ENCODE measurements at regions not wholly inside any gene's neighbourhood (a gene's known extent, or its start where the extent isn't known, plus 50 kb on each side); places are given as distances from the start of the nearest gene placed in this dataset.
"Not testable (repeated sequence)": the region's sequence is repeated elsewhere in the genome, so short reads cannot be mapped to it uniquely, and the experiment has no call there.

DNA sequence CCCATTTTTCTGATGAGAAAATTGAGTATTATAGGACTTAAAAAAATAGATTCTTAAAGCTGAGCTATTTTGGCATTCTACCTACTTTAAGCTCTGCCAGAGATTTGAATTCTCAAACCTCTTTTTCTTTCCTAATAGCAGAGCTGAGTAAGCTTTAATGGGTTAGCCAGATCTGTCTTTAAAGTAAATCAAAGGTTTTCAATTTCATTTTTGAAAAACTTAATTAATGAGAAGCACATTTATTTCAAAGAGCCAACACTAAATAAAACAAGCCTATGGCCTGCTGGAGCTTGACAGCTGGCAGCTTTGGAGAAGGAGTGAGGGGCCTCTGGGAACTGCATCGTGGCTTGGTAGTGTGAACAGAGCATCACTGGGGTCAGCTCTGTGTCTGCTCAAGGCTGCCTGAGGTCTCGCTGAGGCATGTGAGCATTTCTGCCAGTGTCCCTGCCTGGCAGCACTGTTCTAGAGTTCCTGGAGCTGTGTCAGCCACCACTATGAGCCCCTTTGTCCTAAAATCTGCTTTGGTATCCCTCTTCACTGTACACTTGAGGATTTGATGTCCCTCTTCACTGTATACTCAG, 50.4 kb upstream of the PRSS23 start:
- no peak for DNase-seq

DNA sequence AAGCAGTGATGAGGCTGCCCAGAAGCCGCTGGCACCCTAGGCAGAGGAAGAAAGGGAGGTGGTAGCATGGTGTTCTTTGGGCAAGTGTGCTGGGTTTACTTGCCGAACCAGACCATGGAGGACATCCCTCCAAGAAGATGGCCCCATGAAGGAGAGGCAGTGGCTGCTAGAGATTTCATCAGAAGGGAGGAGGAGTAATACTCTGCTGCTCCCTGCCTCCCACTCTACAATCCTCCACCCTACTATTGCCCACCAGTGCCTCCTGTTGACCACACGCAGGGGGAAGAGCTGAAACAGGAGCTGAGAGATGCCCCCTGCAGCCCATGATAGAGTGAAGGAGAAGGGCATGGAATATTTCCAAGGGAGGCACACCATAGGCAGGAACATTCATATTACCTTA, 51.0 kb upstream of the PRSS23 start:
- DNase-seq, result no peak

DNA sequence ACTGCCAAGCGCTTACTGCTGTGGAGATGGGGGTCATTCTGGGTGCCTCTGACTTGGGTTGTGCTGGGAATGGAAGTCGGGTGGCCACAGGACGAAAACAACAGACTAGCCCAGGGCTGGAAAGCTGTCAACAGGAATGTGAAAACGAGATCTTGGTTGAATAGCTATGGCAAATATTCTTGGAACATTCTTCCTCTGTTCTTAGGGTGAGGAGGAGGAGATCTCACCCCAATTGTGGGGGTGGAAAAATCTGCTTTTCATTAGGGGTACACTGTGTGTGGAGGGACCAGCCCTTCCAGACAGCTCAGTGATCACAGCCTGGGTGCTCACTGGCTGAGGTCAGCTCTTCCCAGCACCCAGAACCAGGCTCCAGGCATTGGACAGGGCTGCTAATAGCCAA, 52.0 kb upstream of the PRSS23 start:
- DNase-seq, result no peak

DNA sequence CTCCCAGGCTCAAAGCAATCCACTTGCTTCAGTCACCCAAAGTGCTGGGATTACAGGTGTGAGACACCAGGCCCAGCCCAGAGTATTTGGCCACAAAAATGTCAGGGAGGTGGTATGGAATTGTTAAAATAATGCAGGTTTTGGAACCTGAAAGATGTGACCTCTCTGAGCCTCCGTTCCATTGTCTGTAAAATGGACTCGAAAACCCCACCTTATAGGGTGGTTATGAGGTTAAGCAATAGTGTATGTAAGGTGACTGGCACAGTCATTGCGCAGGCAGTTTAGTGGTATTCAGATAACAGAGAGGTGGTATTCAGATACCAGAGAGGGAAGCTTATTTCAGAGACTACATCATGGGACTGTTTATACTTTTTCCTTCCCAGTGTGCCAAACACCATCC, 52.5 kb upstream of the PRSS23 start:
- no peak for DNase-seq

DNA sequence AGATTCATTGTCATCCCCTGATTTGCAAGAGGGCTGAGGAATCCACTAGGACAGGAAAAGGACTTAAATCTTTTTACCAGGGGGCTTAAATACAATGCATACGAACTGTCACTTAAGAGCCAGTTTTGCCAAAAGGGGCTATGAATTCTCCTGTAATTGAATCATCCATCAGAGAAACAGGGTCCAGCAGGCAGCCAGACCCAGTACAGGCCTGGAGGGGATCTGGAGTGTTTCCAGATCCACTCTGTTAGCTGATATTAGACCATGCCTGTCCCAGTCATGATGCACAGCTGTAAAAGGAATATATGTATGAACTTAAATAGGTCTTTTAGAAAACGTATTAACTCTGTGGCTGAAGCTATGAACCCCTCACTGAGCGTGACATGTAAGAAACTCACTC, 53.8 kb upstream of the PRSS23 start:
- no peak for DNase-seq

DNA sequence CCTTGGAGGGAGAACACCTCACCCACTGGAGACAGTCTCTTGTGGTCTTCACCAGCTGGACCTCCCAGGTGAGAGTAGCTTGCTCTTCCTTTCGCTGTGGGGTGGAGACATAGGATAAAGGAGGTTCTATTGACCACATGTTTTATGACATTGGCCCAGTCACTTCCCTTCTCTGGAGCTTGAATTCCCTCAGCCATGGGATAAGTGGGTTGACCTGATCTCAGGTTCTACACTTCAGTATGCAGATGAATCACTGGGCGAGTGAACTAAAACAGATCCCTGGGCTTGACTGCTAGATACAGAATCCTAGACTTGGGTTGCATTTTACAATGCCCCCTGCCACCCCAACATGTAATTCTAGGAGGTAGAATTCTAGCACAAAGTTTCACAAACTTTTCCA, 54.8 kb upstream of the PRSS23 start:
- no peak for DNase-seq

DNA sequence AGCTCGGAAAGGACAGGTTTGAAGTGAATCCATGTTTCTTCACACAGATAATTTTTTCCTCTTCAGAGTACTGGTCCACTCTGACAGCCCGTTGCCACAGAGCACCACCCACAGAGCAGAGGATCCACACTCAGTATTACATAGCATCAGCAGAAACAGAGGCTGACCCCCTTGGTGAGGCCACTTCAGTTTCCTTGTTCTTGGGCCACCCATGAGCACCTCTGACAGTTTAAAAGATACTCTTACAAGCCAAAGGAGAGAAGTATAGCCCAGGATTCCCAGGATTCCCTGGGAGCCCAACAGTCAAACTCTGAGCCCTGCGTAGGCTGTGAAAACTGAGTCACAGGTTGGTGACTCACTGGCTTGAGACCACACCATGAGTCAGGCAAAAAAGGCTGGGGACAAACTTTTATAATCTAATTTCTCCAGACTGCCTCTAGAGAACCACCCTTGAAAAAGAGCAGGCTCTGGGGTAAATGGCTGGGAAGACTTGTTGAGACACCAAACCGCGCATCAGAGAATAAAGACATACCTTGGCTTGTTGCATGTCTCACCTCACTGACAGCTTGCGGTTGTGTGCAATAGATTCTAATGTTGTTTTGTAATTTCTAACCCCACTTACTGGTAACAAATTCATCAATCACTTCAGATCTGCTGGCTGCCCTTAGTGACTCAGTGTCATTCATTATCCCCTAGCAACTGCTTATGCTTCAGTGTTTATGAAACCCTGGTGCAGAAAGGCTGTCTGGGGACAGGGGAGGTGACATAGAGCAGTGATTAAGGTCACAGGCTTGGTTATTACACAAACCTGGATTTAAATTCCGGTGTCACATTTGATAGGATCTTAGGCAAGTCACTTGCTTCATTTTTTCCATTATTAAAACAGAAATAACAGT, 56.9 kb upstream of the PRSS23 start:
- DNase-seq, result peak; percentile 67

DNA sequence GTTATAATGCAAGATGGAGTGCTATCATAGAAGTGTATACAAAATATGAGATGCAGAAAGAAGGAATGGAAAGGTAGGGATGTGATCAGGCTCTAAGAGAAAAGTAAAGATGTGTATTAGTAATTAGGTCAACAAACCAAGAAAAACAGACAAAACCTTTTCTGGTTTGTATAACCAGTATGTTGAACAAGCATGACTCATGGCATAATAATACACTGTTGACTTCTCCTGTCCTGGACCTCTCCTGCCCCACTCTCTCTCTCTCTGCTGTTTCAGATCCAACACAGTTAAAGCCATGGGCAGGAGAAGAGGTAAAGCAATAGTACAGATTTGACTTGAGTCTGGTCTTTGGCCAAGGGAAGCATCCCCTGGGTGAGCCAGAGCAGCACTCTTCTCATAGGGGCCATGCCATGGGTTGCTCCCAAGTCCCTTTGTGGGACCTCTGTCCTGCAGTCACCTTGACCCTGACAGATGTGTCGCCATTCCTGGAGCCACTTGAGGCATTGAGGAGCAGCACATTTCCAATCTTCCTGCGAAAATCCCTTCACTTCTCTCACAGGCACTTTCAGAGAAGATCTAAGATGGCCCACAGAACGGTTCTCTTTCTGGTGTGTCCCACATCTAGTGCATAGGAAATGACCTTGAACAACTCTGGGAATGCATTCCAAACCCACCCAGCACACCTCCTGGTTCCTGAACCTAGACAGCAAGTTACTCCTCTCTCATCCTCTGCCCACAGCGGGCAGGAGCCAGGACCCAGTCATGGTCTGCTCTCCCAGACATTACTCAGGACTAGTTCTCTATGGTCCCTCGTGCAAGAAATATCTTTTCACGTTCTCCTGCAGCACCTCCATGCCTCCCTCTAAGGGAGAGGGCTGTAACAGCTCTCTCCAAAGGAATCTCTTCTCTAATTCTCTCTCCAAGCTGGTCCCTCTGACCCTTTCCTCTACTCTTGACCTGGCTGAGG, 58.2 kb upstream of the PRSS23 start:
- DNase-seq, result no peak

DNA sequence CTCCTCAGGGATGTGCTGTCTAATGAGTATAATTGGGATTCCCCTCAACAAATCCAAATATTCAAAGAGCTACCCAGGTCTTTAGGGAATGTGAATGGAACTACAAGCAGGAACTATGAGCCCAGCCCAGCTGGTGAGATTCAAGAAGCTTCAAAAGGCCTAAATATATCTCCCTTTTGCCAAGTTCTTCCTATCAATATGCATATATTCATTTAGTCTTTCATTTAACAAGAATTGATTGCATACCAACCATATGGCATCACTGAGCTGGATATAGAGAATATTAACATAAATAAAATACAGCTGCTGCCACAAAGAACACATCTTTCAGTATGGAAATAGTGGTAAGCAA, 58.9 kb upstream of the PRSS23 start:
- DNase-seq, result no peak

DNA sequence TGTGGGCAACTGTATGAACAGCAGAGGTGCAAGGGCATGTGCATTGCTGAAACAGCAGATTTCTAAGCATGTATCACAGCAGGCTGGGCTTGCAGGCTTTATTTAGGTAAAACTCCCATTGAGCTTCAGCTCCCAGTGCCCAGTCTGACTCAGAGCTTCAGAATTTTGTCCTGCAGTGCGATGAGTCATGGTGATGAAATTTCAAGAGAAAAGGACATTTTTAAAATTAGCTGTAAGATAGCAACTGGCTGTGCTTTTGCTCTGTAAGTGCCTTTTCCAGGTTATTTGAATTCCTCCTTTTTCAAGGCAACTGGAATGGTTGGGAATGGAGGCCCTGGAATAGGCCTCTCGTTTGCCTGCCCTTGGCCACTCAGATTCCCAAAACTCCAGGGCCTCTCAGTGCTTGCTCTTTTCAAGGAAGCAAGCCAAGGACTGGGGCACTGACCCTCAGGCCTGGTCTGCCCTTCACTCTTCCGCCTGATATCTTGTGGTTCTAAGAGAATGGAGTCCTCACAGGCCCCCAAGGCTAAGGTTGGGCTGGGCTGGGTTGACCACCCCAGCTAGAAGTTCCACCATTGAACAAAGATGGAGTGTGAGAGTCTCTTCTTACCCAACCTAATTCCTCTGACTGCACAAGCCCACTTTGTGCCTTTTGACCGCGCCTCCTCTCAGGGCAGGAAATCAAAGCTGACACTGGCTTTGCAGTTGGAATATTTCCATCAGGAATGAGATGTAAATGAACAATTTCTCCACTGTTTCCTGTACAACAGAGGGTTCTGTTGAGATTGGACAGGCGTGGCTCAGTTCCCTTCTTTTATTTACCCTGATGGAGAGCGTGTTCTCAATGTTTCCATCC, 59.5 kb upstream of the PRSS23 start:
- DNase-seq, result peak; percentile 33

DNA sequence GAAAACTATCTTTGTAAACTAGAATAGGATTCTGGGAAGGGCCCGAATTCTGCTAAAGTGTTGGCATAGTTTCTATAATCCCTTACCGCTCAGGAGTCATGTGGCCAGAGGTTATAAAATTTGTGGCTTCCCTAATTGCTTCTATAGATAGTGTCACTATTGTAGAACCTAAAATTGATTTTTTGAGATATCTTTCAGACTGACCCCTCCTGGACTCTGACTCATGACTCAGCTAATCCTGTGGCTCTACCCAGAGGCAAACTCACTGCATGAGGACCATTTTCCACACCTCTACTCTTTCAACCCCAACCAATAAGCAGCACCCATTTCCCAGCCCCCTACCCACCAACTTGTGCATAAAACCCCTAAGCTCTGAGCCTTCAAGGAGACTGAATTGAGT, 61.8 kb upstream of the PRSS23 start:
- no peak for DNase-seq

DNA sequence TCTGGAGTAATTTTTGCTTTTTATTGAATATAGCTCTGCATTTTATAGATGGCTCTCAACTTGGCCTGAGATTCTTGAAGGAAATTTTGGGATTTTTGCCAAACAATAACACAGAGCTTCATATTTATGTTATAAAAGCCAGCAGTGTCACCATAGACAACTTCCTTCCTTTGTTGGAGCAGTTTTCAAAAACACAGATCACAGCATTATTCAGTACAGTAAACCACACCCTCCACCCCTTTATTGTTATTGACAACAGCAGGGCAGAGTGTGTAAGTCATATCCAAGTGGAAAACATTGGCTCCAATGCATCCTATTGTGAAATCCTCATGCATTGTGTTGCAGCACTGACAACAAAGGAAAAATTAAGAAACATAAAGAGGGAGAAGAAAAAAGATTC, 62.6 kb upstream of the PRSS23 start:
- DNase-seq, result no peak

DNA sequence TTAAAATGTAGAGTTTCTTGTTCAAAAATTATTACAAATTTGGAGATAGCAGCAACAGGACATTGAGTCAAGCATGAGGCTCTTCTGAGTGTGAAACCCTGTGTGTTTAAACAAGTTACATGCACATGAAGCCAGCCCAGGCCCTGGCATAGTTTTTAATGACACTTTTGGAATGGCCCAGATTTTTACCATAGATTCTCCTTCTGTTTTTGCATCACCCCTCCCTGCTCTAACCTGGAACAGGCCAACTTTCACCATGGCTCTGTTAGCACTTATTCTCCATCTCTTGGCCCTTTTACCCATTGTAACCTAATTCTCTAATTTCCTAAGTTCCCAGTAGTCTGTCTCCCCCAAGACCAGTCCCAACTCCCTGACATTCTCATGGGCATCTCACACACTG, 63.1 kb upstream of the PRSS23 start:
- no peak for DNase-seq

DNA sequence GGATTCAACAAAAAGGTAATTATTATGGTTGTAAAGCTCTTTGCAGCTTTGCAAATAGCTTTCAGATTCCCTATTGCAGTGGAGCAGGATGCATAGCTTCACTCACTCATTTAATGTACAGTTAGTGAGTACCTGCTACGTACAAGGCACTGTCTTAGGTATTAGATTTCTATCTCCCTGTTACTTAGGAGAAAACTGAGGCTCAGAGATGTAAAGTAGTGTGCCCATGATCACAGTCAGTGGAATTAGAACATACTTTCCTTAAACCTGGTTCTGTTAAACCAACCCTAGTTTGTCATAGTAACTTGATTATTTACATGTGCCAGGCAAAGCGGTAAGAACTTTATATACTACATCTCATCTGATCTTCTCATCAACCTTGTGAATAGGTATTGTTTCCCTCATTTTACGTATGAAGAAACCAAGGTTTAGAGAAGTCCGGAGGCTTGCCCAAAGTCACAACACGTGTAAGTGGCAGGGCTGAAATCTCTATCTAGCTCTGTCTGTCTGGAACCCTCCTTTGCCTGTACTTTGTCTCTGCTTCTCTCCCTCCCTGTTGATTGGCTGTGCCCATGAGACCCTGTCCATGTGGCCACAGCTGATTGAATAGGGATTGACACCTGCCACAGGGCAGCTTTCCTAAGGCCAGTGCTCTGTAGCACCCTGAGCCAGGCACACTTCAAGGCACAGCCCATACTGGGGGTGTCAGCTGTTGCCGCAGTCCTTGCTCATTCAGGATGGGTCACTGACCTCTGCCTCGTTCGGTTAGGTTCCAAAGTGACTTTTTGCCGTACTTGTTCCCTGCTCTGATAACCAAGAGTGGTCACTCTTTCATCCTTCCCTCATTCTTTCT, 63.8 kb upstream of the PRSS23 start:
- DNase-seq, result no peak

DNA sequence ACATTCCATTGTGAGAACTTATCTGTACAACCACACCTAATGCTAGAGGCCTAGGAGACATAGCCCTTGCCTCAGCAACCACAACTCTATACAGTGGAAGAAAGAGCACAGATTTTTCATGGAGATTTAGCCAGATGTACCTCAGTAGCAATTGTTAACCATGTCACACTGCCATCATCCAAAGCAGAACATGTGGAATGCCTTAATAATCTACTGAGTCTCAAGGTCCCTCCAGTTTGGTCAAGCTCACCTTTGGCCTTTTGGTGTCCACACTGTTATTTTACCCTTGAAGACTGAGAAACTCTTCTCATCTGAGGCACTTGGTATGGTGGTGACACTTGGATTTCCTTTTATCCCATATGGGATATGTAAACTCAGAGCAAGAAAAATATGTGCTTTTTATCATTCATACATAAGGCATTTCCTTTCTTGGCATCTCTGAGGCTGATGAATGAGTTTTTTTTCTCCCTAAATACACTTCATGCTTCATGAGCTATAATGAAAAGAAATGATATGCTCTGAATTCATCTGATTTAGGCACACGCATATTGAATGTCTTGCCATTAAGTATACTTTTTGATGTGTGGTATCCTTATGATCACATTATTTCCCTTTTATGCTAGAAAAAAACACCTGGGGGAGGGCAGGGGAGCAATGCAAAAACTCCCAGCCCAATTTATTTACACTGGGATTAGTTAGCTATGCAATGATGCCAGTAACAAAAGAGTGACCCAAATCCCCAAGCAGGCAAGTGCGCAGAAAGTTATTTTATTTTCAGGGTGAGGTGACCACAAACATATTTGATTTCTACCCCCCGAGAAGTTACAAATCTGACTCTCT, 63.3 kb upstream of the ME3 start:
- no peak for DNase-seq

DNA sequence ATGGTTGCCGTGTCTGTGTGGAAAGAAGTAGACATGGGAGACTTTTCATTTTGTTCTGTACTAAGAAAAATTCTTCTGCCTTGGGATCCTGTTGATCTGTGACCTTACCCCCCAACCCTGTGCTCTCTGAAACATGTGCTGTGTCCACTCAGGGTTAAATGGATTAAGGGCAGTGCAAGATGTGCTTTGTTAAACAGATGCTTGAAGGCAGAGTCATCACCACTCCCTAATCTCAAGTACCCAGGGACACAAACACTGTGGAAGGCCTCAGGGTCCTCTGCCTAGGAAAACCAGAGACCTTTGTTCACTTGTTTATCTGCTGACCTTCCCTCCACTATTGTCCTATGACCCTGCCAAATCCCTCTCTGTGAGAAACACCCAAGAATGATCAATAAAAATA, 60.3 kb upstream of the ME3 start:
- not testable (repeated sequence) for DNase-seq

DNA sequence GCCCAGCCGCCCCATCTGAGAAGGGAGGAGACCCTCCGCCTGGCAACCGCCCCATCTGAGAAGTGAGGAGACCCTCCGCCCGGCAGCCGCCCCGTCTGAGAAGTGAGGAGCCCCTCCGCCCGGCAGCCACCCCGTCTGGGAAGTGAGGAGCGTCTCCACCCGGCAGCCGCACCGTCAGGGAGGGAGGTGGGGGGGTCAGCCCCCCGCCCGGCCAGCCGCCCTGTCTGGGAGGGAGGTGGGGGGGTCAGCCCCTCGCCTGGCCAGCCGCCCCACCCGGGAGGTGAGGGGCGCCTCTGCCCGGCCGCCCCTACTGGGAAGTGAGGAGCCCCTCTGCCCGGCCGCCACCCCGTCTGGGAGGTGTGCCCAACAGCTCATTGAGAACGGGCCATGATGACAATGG, 59.9 kb upstream of the ME3 start:
- DNase-seq, result not testable (repeated sequence)

DNA sequence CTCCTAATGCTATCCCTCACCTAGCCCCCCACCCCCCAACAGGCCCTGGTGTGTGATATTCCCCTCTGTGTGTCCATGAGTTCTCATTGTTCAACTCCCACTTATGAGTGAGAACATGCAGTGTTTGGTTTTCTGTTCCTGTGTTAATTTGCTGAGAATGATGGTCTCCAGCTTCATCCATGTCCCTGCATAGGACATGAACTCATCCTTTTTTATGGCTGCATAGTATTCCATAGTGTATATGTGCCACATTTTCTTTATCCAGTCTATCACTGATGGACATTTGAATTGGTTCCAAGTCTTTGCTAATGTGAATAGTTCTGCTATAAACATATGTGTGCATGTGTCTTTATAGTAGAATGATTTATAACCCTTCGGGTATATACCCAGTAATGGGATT, 57.2 kb upstream of the ME3 start:
- not testable (repeated sequence) for DNase-seq

DNA sequence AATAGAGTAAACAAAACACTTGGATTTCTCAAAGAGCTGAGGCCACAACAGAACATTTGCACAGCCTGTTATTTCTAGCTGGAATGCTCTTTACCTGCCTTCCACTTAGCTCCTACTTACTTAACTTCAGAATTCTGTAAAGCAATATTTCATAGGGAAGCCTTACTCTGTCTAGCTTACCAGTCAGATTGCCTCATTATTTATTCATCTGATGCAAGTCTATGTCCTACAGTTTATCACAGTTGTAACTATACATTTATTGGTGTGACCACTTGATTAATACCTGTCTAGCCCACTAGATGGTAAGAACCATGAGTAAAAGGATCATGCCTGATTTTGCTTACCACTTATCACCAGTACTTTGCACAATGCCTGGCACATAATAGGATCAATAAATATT, 56.1 kb upstream of the ME3 start:
- no peak for DNase-seq

DNA sequence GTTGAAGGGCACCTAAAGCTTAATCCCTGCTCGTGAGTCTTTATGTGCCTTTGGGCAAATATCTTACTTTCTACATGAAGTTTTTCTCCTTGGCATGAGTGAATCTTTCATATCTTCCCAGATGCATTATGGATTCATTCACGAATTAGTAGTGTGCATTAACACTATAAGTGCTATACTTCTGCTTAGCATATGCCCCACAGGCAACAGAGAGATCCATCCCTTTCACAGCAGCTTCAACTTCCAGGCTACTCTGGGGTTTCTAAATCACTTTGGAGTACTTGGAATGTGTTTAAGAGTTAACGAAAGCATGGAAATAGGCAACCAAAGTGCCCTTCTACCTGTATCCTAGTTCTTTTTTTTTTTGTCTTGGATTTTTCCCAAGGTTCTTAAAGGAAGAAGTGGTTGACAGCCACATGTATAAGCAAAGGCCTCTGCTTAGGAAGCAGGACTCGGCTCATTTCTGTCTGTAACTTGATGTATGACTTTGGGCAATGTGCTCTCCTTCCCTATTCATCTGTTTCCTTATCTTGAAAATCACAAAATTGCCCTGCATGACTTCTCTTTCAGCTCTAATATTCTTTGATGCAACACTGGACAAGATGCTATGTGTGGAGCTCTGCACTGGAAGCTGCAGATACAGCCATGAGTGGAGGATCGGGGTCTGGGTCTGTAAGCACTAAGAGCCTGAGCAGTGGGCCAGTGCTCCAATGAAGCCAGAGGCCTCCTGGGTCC, 54.5 kb upstream of the ME3 start:
- DNase-seq, result no peak
